SKM-1 (cell line): ENCODE measurements at regions not wholly inside any gene's neighbourhood (a gene's known extent, or its start where the extent isn't known, plus 50 kb on each side); places are given as distances from the start of the nearest gene placed in this dataset.
"Not testable (repeated sequence)": the region's sequence is repeated elsewhere in the genome, so short reads cannot be mapped to it uniquely, and the experiment has no call there.

Experiments
- DNase-seq: peaks from one replicate; lab custom pipeline; 2025; ENCODE audit not compliant: unreplicated experiment; lab: John Stamatoyannopoulos, UW

GRCh38 chr18:68153821-68154220 is 561.1 kb downstream of the TMX3 start:
- not testable (repeated sequence) for DNase-seq

- DNase-seq: no peak
Observed at GRCh38 chr18:68152770-68153169, 562.1 kb downstream of the TMX3 start.

GRCh38 chr18:68150961-68151360 is 563.9 kb downstream of the TMX3 start:
- no peak for DNase-seq

- DNase-seq: no peak
Observed at GRCh38 chr18:68148863-68149262, 566.0 kb downstream of the TMX3 start.

- DNase-seq: no peak
Observed at GRCh38 chr18:68147728-68148127, 567.2 kb downstream of the TMX3 start.

GRCh38 chr18:68121826-68122225 is 593.1 kb downstream of the TMX3 start:
- no peak for DNase-seq

- DNase-seq: no peak
Observed at GRCh38 chr18:68121308-68121707, 593.6 kb downstream of the TMX3 start.

GRCh38 chr18:68114989-68115388 is 598.5 kb upstream of the DSEL start:
- DNase-seq: no peak

- DNase-seq: no peak
Observed at GRCh38 chr18:68104036-68104435, 587.5 kb upstream of the DSEL start.

- no peak for DNase-seq
Observed at GRCh38 chr18:68103561-68103960, 587.0 kb upstream of the DSEL start.

GRCh38 chr18:68102117-68102516 is 585.6 kb upstream of the DSEL start:
- DNase-seq: no peak

- DNase-seq: no peak
Observed at GRCh38 chr18:68098655-68099054, 582.1 kb upstream of the DSEL start.

- DNase-seq: no peak
Observed at GRCh38 chr18:68086481-68086880, 570.0 kb upstream of the DSEL start.

- no peak for DNase-seq
Observed at GRCh38 chr18:68085251-68085650, 568.7 kb upstream of the DSEL start.

- no peak for DNase-seq
Observed at GRCh38 chr18:68083776-68084175, 567.3 kb upstream of the DSEL start.

- no peak for DNase-seq
Observed at GRCh38 chr18:68083131-68083530, 566.6 kb upstream of the DSEL start.

GRCh38 chr18:68072744-68073143 is 556.2 kb upstream of the DSEL start:
- DNase-seq: no peak

GRCh38 chr18:68060871-68061270 is 544.4 kb upstream of the DSEL start:
- DNase-seq: no peak

GRCh38 chr18:68056936-68057335 is 540.4 kb upstream of the DSEL start:
- DNase-seq: no peak

GRCh38 chr18:68054669-68055068 is 538.1 kb upstream of the DSEL start:
- no peak for DNase-seq

- DNase-seq: no peak
Observed at GRCh38 chr18:68053290-68053689, 536.8 kb upstream of the DSEL start.

- no peak for DNase-seq
Observed at GRCh38 chr18:68041327-68041726, 524.8 kb upstream of the DSEL start.

GRCh38 chr18:68040198-68040597 is 523.7 kb upstream of the DSEL start:
- no peak for DNase-seq
